Uterus (tissue), 2 donors: ENCODE measurements at regions not wholly inside any gene's neighbourhood (a gene's known extent, or its start where the extent isn't known, plus 50 kb on each side); places are given as distances from the start of the nearest gene placed in this dataset.

Source experiments
- POLR2A ChIP-seq, 2 donors: fragments of 450-650 bp; IDR thresholded peaks; one replicate each; pipeline ENCODE4 v1.6.1; 2016; ENCODE audit warnings: antibody characterized with exemption in 2 of 2, mild to moderate bottlenecking in 1 of 2, moderate library complexity in 1 of 2
- TF ChIP-seq, protein P1 (sequence below), 4 experiments: fragments of 200-600 bp in 2 of 4; fragments of 450-650 bp in 2 of 4; sonication (generic) in 2 of 4; IDR thresholded peaks; one replicate each; pipeline ENCODE4 v1.5.1; 2016 to 2019; ENCODE audit warnings: antibody characterized with exemption in 4 of 4, mild to moderate bottlenecking in 2 of 4, moderate library complexity in 1 of 4

GRCh38 chr4:149975172-149975571 lies 103.1 kb upstream of the DCLK2 start:
- TF ChIP-seq, protein P1, sequence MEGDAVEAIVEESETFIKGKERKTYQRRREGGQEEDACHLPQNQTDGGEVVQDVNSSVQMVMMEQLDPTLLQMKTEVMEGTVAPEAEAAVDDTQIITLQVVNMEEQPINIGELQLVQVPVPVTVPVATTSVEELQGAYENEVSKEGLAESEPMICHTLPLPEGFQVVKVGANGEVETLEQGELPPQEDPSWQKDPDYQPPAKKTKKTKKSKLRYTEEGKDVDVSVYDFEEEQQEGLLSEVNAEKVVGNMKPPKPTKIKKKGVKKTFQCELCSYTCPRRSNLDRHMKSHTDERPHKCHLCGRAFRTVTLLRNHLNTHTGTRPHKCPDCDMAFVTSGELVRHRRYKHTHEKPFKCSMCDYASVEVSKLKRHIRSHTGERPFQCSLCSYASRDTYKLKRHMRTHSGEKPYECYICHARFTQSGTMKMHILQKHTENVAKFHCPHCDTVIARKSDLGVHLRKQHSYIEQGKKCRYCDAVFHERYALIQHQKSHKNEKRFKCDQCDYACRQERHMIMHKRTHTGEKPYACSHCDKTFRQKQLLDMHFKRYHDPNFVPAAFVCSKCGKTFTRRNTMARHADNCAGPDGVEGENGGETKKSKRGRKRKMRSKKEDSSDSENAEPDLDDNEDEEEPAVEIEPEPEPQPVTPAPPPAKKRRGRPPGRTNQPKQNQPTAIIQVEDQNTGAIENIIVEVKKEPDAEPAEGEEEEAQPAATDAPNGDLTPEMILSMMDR (IDR thresholded peaks at IDR 0.05) = no peak
- TF ChIP-seq POLR2A (IDR thresholded peaks at IDR 0.05) = no peak
